ENCODE measurements at regions not wholly inside any gene's neighbourhood (a gene's known extent, or its start where the extent isn't known, plus 50 kb on each side); places are given as distances from the start of the nearest gene placed in this dataset.
A peak's percentile ranks its signal among the peaks of the same experiment; 100 is the strongest.

GRCh38 chr10:100670368-100670767 lies 75.0 kb upstream of the PAX2 start:
- H3K9me3 ChIP-seq = no peaks in the 10 kb centered on the region
- no peak overlapping the region for H3K27ac ChIP-seq
- H3K27me3 ChIP-seq (ENCODE audit: low read depth) = peaks cover 85% of the 10 kb centered on the region
- H3K36me3 ChIP-seq = no peaks in the 10 kb centered on the region
- peaks cover 4% of the 10 kb centered on the region for H3K4me1 ChIP-seq
- no peak overlapping the region for H3K4me3 ChIP-seq
- ATAC-seq (no peak), DNase-seq (no peak)
- TF ChIP-seq, protein P1, sequence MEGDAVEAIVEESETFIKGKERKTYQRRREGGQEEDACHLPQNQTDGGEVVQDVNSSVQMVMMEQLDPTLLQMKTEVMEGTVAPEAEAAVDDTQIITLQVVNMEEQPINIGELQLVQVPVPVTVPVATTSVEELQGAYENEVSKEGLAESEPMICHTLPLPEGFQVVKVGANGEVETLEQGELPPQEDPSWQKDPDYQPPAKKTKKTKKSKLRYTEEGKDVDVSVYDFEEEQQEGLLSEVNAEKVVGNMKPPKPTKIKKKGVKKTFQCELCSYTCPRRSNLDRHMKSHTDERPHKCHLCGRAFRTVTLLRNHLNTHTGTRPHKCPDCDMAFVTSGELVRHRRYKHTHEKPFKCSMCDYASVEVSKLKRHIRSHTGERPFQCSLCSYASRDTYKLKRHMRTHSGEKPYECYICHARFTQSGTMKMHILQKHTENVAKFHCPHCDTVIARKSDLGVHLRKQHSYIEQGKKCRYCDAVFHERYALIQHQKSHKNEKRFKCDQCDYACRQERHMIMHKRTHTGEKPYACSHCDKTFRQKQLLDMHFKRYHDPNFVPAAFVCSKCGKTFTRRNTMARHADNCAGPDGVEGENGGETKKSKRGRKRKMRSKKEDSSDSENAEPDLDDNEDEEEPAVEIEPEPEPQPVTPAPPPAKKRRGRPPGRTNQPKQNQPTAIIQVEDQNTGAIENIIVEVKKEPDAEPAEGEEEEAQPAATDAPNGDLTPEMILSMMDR (IDR thresholded peaks at IDR 0.05) = no peak
- intact Hi-C loops (cut with DNase I) = no loop called here

GRCh38 chr10:100670828-100671479 lies 74.4 kb upstream of the PAX2 start:
- H3K4me3 ChIP-seq = no peak overlapping the region
- intact Hi-C loops (cut with DNase I) = no loop called here
- H3K27ac ChIP-seq = no peak overlapping the region
- TF ChIP-seq, protein P1 (IDR thresholded peaks at IDR 0.05) = peak; percentile 82
- H3K36me3 ChIP-seq = no peaks in the 10 kb centered on the region
- ATAC-seq (peak; percentile 67 to 68), DNase-seq (peak; percentile 55)
- peaks cover 4% of the 10 kb centered on the region for H3K4me1 ChIP-seq
- H3K9me3 ChIP-seq = no peaks in the 10 kb centered on the region
- peaks cover 85% of the 10 kb centered on the region for H3K27me3 ChIP-seq (ENCODE audit: low read depth)

DNA sequence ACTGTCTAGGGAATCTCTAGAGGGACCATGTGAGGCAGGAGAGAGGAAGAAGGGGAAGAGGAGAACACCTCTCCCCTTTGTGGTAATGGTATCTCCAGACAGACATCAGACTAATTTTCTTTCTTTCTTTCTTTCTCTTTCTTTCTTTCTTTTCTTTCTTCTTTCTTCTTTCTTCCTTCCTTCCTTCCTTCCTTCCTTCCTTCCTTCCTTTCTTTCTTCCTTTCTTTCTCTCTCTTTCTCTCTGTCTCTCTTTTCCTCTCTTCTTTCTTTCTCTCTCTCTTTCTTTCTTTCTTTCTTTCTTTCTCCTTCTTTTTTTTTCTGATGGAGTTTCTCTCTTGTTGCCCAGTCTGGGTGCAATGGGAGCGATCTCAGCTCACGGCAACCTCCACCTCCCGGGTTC lies 73.2 kb upstream of the PAX2 start:
- H3K9me3 ChIP-seq = no peaks in the 10 kb centered on the region
- H3K4me1 ChIP-seq = peaks cover 4% of the 10 kb centered on the region
- no peak for ATAC-seq
- intact Hi-C loops (cut with DNase I) = no loop called here
- H3K36me3 ChIP-seq = no peaks in the 10 kb centered on the region
- no peak overlapping the region for H3K27ac ChIP-seq
- no peak overlapping the region for H3K4me3 ChIP-seq
- DNase-seq = no peak
- TF ChIP-seq, protein P1 (IDR thresholded peaks at IDR 0.05) = no peak
- H3K27me3 ChIP-seq (ENCODE audit: low read depth) = peaks cover 83% of the 10 kb centered on the region

GRCh38 chr10:100677290-100677945 lies 68.0 kb upstream of the PAX2 start:
- Histone ChIP-seq H3K27ac (no peak overlapping the region), H3K4me1 (no peaks in the 10 kb centered on the region), H3K9me3 (no peaks in the 10 kb centered on the region), H3K36me3 (no peaks in the 10 kb centered on the region), H3K4me3 (no peak overlapping the region), H3K27me3 (ENCODE audit: low read depth) (peaks cover 85% of the 10 kb centered on the region)
- intact Hi-C loops (cut with DNase I) = no loop called here
- DNase-seq = no peak
- ATAC-seq = no peak
- TF ChIP-seq, protein P1 (IDR thresholded peaks at IDR 0.05) = no peak

DNA sequence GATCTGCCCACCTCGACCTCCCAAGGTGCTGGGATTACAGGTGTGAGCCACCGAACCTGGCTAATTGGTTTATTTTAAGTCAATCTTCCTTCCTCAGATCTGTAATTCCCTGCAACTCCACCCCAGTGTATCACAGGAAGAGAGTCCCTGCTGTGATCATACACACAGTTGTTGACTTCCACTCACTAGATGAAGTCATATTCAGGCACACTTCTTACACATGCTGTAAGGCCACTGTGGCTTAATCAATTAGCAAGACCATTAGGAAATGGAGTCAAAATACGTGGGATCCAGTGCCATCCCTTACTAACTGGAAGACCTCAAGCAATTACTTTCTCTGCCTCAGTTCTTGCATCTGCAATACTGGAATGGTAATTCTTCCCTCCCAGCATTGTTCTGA lies 66.1 kb upstream of the PAX2 start:
- Histone ChIP-seq H3K36me3 (no peaks in the 10 kb centered on the region), H3K27me3 (ENCODE audit: low read depth) (peaks cover 83% of the 10 kb centered on the region), H3K4me1 (no peaks in the 10 kb centered on the region), H3K9me3 (no peaks in the 10 kb centered on the region), H3K4me3 (no peak overlapping the region), H3K27ac (no peak overlapping the region)
- intact Hi-C loops (cut with DNase I) = no loop called here
- DNase-seq (no peak), ATAC-seq (no peak)
- TF ChIP-seq, protein P1 (IDR thresholded peaks at IDR 0.05) = no peak
